NCI-H187 treated with DMSO at 0.1 percent for 48 hours (cell line): ENCODE measurements at regions not wholly inside any gene's neighbourhood (a gene's known extent, or its start where the extent isn't known, plus 50 kb on each side); places are given as distances from the start of the nearest gene placed in this dataset.

Experiments used
- DNase-seq: peaks from one replicate; lab custom pipeline; 2025; lab: John Stamatoyannopoulos, UW

- DNase-seq, result no peak
Measured at GRCh38 chr2:181352158-181352557, 105.0 kb upstream of the ITGA4 start.

DNA sequence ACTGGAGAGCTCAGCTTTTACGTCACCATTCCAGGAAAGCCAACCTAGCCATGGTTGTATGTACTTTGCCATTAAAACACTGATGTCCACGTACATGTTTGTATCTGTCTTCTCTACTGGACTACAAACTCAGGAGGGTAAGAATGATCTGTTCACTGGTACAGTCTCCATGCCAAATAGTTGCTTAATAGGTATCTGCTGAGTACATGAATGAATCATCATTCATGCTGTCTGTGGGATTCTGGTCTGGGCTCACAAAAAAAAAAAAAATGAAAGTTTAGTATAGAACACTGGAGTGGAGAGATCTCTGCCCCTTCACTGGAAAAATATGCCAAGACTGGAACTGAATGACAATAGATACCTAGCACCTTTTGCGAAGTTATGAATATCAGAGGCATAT is 102.6 kb upstream of the ITGA4 start:
- no peak for DNase-seq

- DNase-seq, result no peak
Measured at GRCh38 chr2:181356526-181357130, 100.6 kb upstream of the ITGA4 start.

DNA sequence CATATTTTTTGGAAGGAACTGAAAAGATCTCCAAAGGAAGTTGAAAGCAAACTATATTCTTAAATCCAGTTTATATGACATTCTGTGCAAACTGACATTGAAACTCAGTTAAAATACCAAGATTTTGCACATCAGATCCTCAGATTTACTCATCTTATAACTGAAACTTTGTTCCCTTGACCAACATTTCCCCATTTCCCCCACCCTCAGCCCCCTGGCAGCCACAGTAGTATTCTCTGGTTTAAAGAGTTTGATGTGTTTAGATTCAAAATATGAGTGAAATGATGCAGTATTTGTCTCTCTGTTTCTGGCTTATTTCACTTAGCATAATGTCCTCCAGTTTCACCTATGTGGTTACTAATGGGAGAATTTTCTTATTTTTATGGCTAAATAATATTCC is 99.2 kb upstream of the ITGA4 start:
- DNase-seq, result no peak

DNA sequence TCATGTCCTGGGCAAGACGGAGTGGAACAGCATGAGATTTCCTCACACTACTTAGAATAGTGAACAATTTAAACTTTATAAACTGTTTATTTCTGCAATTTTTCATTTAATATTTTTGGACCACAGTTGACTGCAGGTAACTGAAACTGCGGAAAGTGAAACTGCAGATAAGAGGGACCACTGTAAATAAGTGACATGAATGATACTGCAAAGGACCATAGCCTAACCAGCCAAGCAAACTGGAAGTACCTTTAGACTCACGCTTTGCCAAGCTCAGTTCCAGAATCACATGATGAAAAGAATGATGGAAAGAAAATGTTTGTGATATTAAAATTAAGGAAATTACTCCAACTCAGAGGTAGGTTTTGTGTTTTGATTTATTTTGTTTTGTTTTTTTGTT is 94.6 kb upstream of the ITGA4 start:
- DNase-seq, result no peak

DNA sequence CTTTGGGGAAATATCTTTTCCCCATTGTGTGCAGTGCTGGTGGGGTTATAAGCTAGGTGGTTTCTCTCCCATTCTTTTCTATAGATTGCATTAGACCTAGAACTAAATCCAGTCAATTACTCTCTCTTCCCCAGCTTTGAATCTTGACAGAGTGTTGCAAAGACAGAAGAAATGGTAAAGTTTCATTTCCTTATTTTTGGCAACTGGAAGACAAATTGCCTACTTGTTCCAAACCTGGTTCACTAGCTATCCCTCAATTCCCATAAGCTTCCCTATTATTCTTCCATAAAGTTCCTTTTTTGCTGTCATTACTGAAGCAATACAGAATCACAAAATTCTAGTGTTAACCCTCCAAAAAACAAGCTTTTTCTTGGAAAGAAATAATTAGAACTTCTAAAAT is 94.0 kb upstream of the ITGA4 start:
- no peak for DNase-seq

DNA sequence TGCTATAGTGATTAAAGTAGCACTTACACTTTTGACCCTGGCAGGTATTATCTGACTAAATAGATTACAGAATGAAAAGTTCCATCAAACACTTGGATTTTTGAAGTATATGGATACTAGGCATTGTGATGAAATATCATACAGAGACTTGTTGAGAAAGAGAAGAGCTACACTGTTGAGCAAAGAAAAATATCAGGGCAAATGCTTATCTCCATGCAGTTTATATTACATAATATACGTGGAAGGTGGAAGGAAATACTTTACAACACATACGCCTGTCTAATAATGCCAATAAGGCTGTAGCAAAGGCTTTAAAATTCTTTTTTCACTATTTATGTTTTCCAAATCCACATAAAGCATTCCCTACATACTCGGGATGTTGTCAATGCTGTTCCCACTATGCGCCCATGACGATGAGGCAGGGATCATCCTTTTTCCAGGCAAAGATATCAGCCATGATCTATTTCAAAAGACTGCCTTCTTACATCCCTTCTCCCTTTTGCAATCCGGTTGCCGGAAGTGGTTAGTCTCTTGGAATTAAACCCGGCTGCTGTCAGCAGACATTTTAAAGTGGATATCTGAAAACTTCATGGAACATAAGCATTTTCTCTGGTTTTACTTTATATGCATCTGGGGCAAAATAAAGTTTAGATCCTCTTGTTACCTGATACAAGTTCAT is 92.6 kb upstream of the ITGA4 start:
- DNase-seq, result no peak

GRCh38 chr2:181366675-181367175 is 90.5 kb upstream of the ITGA4 start:
- DNase-seq, result no peak

GRCh38 chr2:181367411-181367810 is 89.8 kb upstream of the ITGA4 start:
- no peak for DNase-seq

GRCh38 chr2:181367906-181368435 is 89.2 kb upstream of the ITGA4 start:
- no peak for DNase-seq

DNA sequence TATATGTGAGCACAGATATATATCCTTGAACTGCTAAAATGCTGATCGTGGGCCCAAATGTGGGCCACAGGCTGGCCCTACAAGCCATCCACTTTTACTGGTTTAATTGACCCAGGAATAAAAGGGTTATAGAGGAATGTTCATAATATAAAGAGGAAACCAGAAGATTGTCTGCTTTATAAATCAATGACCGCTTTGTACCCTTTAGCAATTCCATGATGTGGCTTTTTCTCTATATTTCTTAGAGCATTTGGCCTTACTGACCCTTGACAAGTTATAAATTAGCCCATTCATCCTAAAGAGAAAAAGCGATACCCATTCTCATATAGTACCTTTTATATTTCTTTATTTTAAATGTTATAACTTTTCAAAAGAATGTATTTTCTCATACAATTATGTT is 87.1 kb upstream of the ITGA4 start:
- DNase-seq, result no peak

GRCh38 chr2:181371195-181371594 is 86.0 kb upstream of the ITGA4 start:
- DNase-seq, result no peak

GRCh38 chr2:181371782-181372645 is 85.2 kb upstream of the ITGA4 start:
- DNase-seq, result no peak

DNA sequence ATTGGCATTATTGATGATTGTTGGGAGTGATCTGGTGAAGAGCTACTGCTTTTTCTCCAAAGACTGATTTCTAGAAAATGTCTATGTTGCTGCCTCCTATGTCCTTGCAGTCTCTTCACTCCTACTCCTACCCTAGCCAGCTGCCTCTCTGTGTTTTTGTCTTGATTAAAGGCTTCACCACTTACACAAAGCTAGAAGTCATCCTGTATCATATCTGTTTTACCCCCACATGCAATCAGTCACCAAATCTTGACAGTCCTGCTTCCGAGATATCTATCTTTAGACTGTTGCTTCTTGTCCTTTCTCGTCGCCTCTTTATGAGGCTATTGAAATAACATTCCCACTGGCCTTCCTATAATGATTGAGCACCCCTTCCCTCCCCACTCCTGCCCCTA is 84.5 kb upstream of the ITGA4 start:
- no peak for DNase-seq

- DNase-seq, result no peak
Measured at GRCh38 chr2:181374781-181375675, 82.2 kb upstream of the ITGA4 start.

GRCh38 chr2:181376442-181376841 is 80.7 kb upstream of the ITGA4 start:
- no peak for DNase-seq

DNA sequence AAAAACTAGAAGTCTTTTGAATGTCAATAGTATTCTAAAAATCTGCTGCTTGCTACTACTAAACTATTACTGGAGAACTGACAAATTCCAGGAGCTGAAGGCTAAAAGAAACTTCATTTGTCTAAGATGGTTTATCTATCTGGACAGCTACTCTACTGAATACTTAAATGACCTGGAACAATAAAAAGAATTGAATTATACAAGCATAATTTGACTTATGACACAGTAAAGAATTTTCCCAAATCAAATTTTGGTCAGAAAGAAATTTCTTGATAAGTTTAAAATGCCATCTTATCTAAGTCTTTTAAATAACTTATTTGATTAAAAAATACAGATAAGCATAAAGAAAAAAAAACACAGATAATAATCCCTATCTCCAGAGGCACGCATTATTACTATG is 80.2 kb upstream of the ITGA4 start:
- DNase-seq, result no peak

GRCh38 chr2:181378491-181378890 is 78.7 kb upstream of the ITGA4 start:
- DNase-seq, result no peak

DNA sequence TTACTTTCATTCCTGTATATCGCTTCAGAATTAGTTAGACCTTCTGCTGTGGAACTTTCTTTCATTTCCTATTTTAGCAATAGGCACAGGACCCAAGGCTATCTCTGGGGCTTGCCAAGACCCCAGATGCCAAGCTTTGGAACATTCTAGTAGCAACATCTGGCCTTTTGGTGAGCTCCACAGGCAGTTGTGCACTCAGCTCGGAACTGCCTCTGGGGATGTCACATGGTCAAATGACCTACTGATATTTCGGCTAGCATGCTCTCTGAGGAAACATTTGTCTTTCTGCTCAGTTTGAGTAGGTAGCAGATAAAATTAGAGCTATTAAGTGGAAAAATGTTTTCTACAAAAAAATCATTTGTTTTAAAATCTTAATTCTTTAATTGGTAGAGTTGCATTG is 76.6 kb upstream of the ITGA4 start:
- DNase-seq, result no peak

- no peak for DNase-seq
Measured at GRCh38 chr2:181384923-181385322, 72.3 kb upstream of the ITGA4 start.

DNA sequence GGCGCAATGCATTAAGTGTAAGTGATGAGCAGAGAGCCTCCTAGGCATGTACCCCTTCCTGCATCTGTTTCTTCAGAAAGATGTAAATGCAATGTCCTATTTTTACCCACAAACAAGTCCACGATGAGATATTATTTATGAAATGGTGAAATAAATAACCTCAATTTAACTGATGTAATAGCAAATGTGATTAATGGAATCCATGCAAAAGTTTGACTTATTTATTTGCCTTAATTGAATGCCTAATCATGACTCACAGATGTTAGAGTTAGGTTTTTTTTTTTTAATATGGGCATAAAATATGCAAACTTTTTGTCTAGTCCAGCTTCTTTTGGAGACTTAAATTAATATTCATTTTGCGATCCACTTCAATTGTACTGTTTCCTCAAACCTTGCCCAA is 67.7 kb upstream of the ITGA4 start:
- DNase-seq, result no peak

GRCh38 chr2:181393472-181393871 is 63.7 kb upstream of the ITGA4 start:
- no peak for DNase-seq
